ENCODE measurements at regions not wholly inside any gene's neighbourhood (a gene's known extent, or its start where the extent isn't known, plus 50 kb on each side); places are given as distances from the start of the nearest gene placed in this dataset.

DNA sequence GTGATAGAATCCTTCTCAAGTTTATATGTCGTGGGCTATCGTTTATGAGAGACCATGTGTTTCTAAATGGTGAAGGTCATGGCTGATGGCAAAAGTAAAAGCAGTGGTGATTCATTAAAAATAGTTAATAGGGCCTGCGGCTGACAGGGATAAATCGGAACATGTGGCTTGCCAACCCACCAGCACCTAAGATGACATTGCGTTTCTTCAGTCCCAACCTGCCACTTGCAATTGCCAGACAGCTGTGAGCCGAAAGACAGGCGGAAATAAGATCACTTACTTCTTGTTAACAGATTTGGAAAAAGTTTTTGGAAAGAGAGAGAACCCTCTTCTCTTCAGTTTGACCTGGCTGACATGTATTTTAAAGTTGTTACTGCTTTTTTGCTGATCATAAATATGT, 131.5 kb upstream of the MPPED2 start (continued):
- TF ChIP-seq BRCA1 (IDR thresholded peaks at IDR 0.05; ENCODE audit: low read depth, low read length), result no peak
- TF ChIP-seq CBFB (IDR thresholded peaks at IDR 0.05; ENCODE audit: low read depth), result no peak
- TF ChIP-seq, protein P1, sequence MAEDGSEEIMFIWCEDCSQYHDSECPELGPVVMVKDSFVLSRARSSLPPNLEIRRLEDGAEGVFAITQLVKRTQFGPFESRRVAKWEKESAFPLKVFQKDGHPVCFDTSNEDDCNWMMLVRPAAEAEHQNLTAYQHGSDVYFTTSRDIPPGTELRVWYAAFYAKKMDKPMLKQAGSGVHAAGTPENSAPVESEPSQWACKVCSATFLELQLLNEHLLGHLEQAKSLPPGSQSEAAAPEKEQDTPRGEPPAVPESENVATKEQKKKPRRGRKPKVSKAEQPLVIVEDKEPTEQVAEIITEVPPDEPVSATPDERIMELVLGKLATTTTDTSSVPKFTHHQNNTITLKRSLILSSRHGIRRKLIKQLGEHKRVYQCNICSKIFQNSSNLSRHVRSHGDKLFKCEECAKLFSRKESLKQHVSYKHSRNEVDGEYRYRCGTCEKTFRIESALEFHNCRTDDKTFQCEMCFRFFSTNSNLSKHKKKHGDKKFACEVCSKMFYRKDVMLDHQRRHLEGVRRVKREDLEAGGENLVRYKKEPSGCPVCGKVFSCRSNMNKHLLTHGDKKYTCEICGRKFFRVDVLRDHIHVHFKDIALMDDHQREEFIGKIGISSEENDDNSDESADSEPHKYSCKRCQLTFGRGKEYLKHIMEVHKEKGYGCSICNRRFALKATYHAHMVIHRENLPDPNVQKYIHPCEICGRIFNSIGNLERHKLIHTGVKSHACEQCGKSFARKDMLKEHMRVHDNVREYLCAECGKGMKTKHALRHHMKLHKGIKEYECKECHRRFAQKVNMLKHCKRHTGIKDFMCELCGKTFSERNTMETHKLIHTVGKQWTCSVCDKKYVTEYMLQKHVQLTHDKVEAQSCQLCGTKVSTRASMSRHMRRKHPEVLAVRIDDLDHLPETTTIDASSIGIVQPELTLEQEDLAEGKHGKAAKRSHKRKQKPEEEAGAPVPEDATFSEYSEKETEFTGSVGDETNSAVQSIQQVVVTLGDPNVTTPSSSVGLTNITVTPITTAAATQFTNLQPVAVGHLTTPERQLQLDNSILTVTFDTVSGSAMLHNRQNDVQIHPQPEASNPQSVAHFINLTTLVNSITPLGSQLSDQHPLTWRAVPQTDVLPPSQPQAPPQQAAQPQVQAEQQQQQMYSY (CRISPR knock-in tag; IDR thresholded peaks at IDR 0.05), result no peak
- no peak for TF ChIP-seq BACH1 (IDR thresholded peaks at IDR 0.05; ENCODE audit: borderline replicate concordance)

DNA sequence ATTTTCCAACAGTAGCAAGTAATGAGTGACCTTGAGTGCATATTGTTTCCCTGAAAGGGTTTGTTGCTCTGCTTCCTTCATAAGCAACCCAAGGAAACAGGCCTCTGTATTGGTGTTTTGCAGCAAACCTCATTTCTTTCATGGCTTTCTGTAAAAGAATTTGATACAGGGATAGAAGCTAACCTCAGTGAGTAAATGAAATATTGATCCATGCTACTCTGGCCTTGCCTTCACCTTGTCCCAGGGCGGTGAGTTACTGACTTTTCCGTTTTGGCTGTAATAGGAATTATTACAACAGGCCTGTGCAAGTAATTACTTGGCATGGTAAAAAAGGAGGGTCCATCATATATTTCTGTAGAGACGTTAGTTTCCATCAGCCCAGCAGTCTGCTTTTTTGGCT, 130.9 kb upstream of the MPPED2 start:
- ChIA-PET RAD21 (ENCODE audit: unreplicated experiment) (no interaction called here), POLR2A (no interaction called here), CTCF (no interaction called here), SMC1A (ENCODE audit: uncharacterized antibody, unreplicated experiment) (no interaction called here)
- Histone ChIP-seq H3K79me2 (ENCODE audit: control insufficient read depth, insufficient read depth, low read length) (no peaks in the 10 kb centered on the region), H3K9me3 (replicated peaks; ENCODE audit: control insufficient read depth, insufficient read depth, low read length) (no peaks in the 10 kb centered on the region), H3K4me3 (no peak overlapping the region), H3K9ac (ENCODE audit: control insufficient read depth, insufficient read depth, low read length) (no peak overlapping the region), H3K27me3 (replicated peaks in 1 of 2; ENCODE audit: control insufficient read depth in 2 of 2, insufficient read depth in 2 of 2, low read length in 1 of 2) (no peaks in the 10 kb centered on the region), H2AFZ (ENCODE audit: control insufficient read depth, low read depth, low read length) (no peak overlapping the region), H3K36me3 (ENCODE audit: control insufficient read depth in 2 of 2, insufficient read depth in 2 of 2, low read length in 1 of 2) (no peaks in the 10 kb centered on the region), H3K4me1 (ENCODE audit: control insufficient read depth, insufficient read depth, low read length) (no peaks in the 10 kb centered on the region), H3K4me2 (ENCODE audit: control insufficient read depth, insufficient read depth) (no peak overlapping the region), H4K20me1 (ENCODE audit: control insufficient read depth, insufficient read depth) (no peaks in the 10 kb centered on the region), H3K27ac (ENCODE audit: control insufficient read depth, insufficient read depth) (no peak overlapping the region)
- in situ Hi-C loops (cut with MboI) (no loop called here), intact Hi-C loops (cut with micrococcal nuclease; ENCODE audit: unreplicated experiment) (no loop called here)
- DNase-seq (ENCODE audit: low read depth, low spot score) (no peak), FAIRE-seq (no peak), ATAC-seq (no peak)
- 36% methylated on average over 3 of the region's 3 CpGs for WGBS (ENCODE audit: insufficient coverage, insufficient replicate concordance, low lambda C conversion rate, missing lambda C conversion rate)
- no TSS peak for BruUV-seq (replicated peaks)
- TF ChIP-seq SUPT20H (IDR thresholded peaks at IDR 0.05; ENCODE audit: borderline replicate concordance, control insufficient read depth, low read depth, low read length) (no peak), ESRRA (IDR thresholded peaks at IDR 0.05; ENCODE audit: low read length) (no peak), EGR1 (IDR thresholded peaks at IDR 0.05; ENCODE audit: borderline replicate concordance in 1 of 2, low read depth in 2 of 2, low read length in 2 of 2) (no peak), SIX5 (IDR thresholded peaks at IDR 0.05; ENCODE audit: low read depth, low read length, severe bottlenecking) (no peak), MTA2 (IDR thresholded peaks at IDR 0.05; ENCODE audit: low read depth) (no peak), ZNF622 (IDR thresholded peaks at IDR 0.05) (no peak), MEF2A (IDR thresholded peaks at IDR 0.05; ENCODE audit: insufficient read depth, low read depth, low read length) (no peak), EED (IDR thresholded peaks at IDR 0.05; ENCODE audit: low read depth) (no peak), ZNF274 (IDR thresholded peaks at IDR 0.05; ENCODE audit: insufficient read depth, insufficient read length) (no peak), ZNF207 (IDR thresholded peaks at IDR 0.05; ENCODE audit: borderline replicate concordance) (no peak), HDGF (IDR thresholded peaks at IDR 0.05) (no peak), HCFC1 (IDR thresholded peaks at IDR 0.05; ENCODE audit: low read length) (no peak)
- TF ChIP-seq, protein P2, sequence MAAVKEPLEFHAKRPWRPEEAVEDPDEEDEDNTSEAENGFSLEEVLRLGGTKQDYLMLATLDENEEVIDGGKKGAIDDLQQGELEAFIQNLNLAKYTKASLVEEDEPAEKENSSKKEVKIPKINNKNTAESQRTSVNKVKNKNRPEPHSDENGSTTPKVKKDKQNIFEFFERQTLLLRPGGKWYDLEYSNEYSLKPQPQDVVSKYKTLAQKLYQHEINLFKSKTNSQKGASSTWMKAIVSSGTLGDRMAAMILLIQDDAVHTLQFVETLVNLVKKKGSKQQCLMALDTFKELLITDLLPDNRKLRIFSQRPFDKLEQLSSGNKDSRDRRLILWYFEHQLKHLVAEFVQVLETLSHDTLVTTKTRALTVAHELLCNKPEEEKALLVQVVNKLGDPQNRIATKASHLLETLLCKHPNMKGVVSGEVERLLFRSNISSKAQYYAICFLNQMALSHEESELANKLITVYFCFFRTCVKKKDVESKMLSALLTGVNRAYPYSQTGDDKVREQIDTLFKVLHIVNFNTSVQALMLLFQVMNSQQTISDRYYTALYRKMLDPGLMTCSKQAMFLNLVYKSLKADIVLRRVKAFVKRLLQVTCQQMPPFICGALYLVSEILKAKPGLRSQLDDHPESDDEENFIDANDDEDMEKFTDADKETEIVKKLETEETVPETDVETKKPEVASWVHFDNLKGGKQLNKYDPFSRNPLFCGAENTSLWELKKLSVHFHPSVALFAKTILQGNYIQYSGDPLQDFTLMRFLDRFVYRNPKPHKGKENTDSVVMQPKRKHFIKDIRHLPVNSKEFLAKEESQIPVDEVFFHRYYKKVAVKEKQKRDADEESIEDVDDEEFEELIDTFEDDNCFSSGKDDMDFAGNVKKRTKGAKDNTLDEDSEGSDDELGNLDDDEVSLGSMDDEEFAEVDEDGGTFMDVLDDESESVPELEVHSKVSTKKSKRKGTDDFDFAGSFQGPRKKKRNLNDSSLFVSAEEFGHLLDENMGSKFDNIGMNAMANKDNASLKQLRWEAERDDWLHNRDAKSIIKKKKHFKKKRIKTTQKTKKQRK (IDR thresholded peaks at IDR 0.05; ENCODE audit: low read depth, low read length), result no peak
- TF ChIP-seq, protein P3, sequence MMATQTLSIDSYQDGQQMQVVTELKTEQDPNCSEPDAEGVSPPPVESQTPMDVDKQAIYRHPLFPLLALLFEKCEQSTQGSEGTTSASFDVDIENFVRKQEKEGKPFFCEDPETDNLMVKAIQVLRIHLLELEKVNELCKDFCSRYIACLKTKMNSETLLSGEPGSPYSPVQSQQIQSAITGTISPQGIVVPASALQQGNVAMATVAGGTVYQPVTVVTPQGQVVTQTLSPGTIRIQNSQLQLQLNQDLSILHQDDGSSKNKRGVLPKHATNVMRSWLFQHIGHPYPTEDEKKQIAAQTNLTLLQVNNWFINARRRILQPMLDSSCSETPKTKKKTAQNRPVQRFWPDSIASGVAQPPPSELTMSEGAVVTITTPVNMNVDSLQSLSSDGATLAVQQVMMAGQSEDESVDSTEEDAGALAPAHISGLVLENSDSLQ (IDR thresholded peaks at IDR 0.05), result no peak

Measured in GM12878 (cell line).